Heart left ventricle (tissue), 16 donors: ENCODE measurements at regions not wholly inside any gene's neighbourhood (a gene's known extent, or its start where the extent isn't known, plus 50 kb on each side); places are given as distances from the start of the nearest gene placed in this dataset.

Experiments used
- ATAC-seq, 4 donors: fragments of 200-7000 bp; cut with Tn5 transposase; one replicate each; pipeline ENCODE4 v1.9.1; 2020 to 2022; ENCODE audit warnings: moderate library complexity in 4 of 4, mild to moderate bottlenecking in 3 of 4, moderate number of reproducible peaks in 1 of 4
- DNase-seq, 5 donors: peaks; one replicate each; pipeline ENCODE4 v3.0.0-alpha.2; 2020
- H3K27ac ChIP-seq, 12 donors: fragments of 200-600 bp; sonication (generic) in 4 of 12; one replicate each; pipeline versions ENCODE4 v1.5.0 to v1.8.0; 2016 to 2022; ENCODE audit warnings: mild to moderate bottlenecking in 2 of 12
- H3K27me3 ChIP-seq, 9 donors: fragments of 200-600 bp; sonication (generic) in 2 of 9; one replicate each; pipeline versions ENCODE4 v1.5.1 to v1.8.0; 2016 to 2022; ENCODE audit warnings: mild to moderate bottlenecking in 3 of 9
- H3K36me3 ChIP-seq, 9 donors: fragments of 200-600 bp; sonication (generic) in 2 of 9; one replicate each; pipeline versions ENCODE4 v1.5.0 to v1.8.0; 2018 to 2022; ENCODE audit warnings: mild to moderate bottlenecking in 2 of 9
- H3K4me1 ChIP-seq, 12 donors: fragments of 200-600 bp; sonication (generic) in 4 of 12; one replicate each; pipeline versions ENCODE4 v1.5.0 to v1.8.0; 2016 to 2022; ENCODE audit warnings: mild to moderate bottlenecking in 3 of 12
- H3K4me3 ChIP-seq, 12 donors: fragments of 200-600 bp; sonication (generic) in 4 of 12; one replicate each; pipeline versions ENCODE4 v1.5.0 to v1.8.0; 2017 to 2022; ENCODE audit warnings: mild to moderate bottlenecking in 9 of 12, moderate library complexity in 4 of 12
- H3K9me3 ChIP-seq, 12 donors: fragments of 200-600 bp; sonication (generic) in 4 of 12; one replicate each; pipeline versions ENCODE4 v1.5.0 to v1.8.0; 2016 to 2022; ENCODE audit warnings: mild to moderate bottlenecking in 1 of 12
- POLR2A ChIP-seq, 2 donors: fragments of 450-650 bp; IDR thresholded peaks; one replicate each; pipeline ENCODE4 v1.6.1; 2017; ENCODE audit warnings: antibody characterized with exemption in 2 of 2, mild to moderate bottlenecking in 2 of 2, moderate library complexity in 2 of 2
- WGBS, 4 donors: extraction: QIAGEN DNeasy Blood & Tissue Kit in 2 of 4; methylation state at CpG; one replicate each; pipeline versions ENCODE4 v1.1.5 to v1.1.7; 2013 to 2018; 5-methylcytosine and 5-hydroxymethylcytosine counted together
- intact Hi-C, 10 donors: fragments of 100-400 bp; cut with DNase I; formaldehyde crosslinking; loops; one replicate each; pipeline versions ENCODE4 v1.11.1 to v1.14.2; 2022
- TF ChIP-seq, protein P1 (sequence below), 12 donors: fragments of 200-600 bp; sonication (generic) in 4 of 12; IDR thresholded peaks; one replicate each; pipeline versions ENCODE4 v1.5.0 to v1.8.0; 2018 to 2022; ENCODE audit warnings: antibody characterized with exemption in 12 of 12, mild to moderate bottlenecking in 5 of 12
- donor health status: ischemic (EF 13 %, LVEDD 7.1; RV severe dilation, severe dysfunction).
- donor health status: healthy with polysubstance abuse.
- donor health status: DM: no; HTN: yes; CAD: no.
- donor health status: DM: no; HTN: no; CAD: no.
- donor health status: ischemic (EF 25% LVEDD 6.9; RV normal size, moderate dysfunction).
- donor health status: ischemic (EF 25% LVEDD 5.7; RV mildly dilated, moderate dysfunction).
- donor health status: healthy.
- donor health status: DM: yes; HTN: yes; CAD: no.
- donor health status: ischemic (EF 35%, LVEDD 5.7; RV mildly dilated, moderate dysfunction).
- donor health status: nonischemic (EF 11% LVEDD 7.7; RV severe dilation, severe dysfunction).
- donor health status: DM: yes; HTN: yes; CAD: no.
- donor health status: PGD.
- donor health status: ischemic (EF 29% LVEDD 5.4; RV normal size, mild dysfunction).
- donor health status: nonischemic (EF 23%, LVEDD 6.1; RV moderate dilation, normal function).

DNA sequence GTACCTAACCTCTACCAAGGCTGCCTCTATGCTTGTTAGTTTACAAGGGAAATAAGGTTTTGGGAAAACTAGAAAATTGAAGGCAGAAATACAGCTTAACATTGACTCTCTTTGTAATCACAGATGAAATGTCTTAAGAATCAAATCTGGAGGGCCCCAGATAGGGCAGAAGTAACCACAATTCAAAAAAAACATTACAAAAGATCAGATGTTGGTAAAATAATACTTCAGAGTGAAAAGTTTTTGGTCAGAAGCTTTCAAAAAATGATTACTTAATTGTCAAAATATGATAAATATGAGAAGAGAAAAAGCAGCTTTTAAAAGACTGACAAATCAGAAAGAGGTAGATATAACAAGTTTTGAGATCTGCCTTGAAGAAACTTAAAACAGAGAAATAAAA, 425.1 kb upstream of the NECTIN3 start:
- no peak for DNase-seq
- H3K27ac ChIP-seq = no peak overlapping the region
- intact Hi-C loops = no loop called here
- no peaks in the 10 kb centered on the region for H3K36me3 ChIP-seq
- TF ChIP-seq POLR2A (IDR thresholded peaks at IDR 0.05) = no peak
- TF ChIP-seq, protein P1, sequence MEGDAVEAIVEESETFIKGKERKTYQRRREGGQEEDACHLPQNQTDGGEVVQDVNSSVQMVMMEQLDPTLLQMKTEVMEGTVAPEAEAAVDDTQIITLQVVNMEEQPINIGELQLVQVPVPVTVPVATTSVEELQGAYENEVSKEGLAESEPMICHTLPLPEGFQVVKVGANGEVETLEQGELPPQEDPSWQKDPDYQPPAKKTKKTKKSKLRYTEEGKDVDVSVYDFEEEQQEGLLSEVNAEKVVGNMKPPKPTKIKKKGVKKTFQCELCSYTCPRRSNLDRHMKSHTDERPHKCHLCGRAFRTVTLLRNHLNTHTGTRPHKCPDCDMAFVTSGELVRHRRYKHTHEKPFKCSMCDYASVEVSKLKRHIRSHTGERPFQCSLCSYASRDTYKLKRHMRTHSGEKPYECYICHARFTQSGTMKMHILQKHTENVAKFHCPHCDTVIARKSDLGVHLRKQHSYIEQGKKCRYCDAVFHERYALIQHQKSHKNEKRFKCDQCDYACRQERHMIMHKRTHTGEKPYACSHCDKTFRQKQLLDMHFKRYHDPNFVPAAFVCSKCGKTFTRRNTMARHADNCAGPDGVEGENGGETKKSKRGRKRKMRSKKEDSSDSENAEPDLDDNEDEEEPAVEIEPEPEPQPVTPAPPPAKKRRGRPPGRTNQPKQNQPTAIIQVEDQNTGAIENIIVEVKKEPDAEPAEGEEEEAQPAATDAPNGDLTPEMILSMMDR (IDR thresholded peaks at IDR 0.05) = no peak
- H3K4me1 ChIP-seq = no peaks in the 10 kb centered on the region
- no peak overlapping the region for H3K4me3 ChIP-seq
- no peak for ATAC-seq
- no peaks in the 10 kb centered on the region for H3K27me3 ChIP-seq
- H3K9me3 ChIP-seq = no peaks in the 10 kb centered on the region

DNA sequence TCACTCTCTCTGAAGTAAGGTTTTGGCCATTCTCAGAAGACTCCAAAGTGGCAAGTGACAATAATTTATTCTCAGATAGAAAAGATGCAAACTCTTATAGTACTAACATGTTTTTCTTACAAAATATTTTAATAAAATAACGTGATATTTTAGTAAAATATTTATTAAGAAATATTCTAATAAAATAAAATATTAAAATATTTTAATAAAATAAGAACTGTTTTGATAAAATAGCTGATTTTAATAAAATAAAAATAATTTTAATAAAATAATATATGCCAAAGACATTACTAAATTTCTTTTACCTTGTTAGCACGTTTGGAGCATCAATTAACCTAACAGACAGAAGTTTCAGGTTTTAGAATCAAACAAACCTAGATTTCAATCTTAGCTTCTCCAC, 424.0 kb upstream of the NECTIN3 start:
- Histone ChIP-seq H3K4me1 (no peaks in the 10 kb centered on the region), H3K27ac (no peak overlapping the region), H3K9me3 (no peaks in the 10 kb centered on the region), H3K27me3 (no peaks in the 10 kb centered on the region), H3K36me3 (no peaks in the 10 kb centered on the region), H3K4me3 (no peak overlapping the region)
- intact Hi-C loops = no loop called here
- no peak for DNase-seq
- no peak for ATAC-seq
- 37 to 58% (median 47%) methylated on average over 2 of the region's 2 CpGs for WGBS, 4 donors
- TF ChIP-seq POLR2A (IDR thresholded peaks at IDR 0.05) = no peak
- TF ChIP-seq, protein P1 (IDR thresholded peaks at IDR 0.05) = no peak

DNA sequence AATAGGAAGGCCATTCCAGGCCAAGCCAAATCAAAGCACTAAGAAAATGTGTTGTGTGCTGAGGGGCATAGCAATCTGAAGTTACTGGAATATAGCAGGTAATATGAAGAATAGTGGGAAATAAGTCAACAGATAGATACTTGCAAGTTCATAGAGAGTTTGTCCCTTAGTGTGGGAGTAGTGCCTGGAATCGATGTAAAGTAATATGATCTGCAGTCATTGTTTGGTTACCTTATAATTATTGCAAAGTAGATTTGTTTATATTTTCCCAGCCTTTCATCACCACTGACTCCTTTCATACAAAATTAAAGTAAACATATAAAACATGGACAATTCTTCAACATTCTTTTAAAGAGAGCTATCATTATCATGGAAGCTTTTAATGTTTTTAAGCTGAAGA, 420.9 kb upstream of the NECTIN3 start:
- intact Hi-C loops = no loop called here
- no peaks in the 10 kb centered on the region for H3K9me3 ChIP-seq
- no peaks in the 10 kb centered on the region for H3K27me3 ChIP-seq
- 76 to 80% (median 80%) methylated on average over 1 of the region's 1 CpG for WGBS, 4 donors
- H3K4me3 ChIP-seq = no peak overlapping the region
- ATAC-seq (no peak), DNase-seq (no peak)
- no peak overlapping the region for H3K27ac ChIP-seq
- H3K36me3 ChIP-seq = no peaks in the 10 kb centered on the region
- no peaks in the 10 kb centered on the region for H3K4me1 ChIP-seq
- TF ChIP-seq, protein P1 (IDR thresholded peaks at IDR 0.05) = no peak
- no peak for TF ChIP-seq POLR2A (IDR thresholded peaks at IDR 0.05)

DNA sequence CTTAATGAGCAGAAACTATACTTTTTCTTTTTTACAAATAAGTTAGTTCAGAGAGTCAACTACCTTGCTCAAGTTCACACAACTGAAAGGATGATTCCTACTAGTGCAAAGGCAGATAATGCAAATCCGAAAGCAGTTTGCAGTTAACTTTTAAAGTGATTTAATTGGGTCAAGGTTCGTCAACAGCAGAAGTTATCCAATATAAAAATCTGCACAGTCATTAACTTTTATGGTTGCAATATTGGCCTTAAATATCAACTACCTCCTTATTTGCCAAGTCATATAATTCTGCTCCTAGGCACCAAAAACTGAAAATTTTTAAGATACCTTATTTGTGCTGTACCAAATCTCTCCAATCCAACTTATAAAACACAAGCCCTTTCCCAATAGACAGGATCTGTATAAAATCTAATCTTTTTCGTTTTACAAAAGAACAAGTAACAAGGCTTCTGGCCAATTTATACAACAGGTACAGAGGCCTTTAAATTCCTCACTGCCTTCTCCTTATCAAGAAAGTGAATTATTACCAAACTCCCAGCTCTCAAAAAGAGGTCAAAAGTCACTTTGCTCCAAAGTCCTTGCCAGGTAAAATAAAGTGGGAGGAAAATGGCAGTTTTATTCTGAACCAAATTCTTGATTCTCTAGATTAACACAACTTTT, 416.6 kb upstream of the NECTIN3 start:
- no peak overlapping the region for H3K27ac ChIP-seq
- intact Hi-C loops = no loop called here
- WGBS, 4 donors = 71 to 78% (median 75%) methylated on average over 3 of the region's 3 CpGs
- H3K4me1 ChIP-seq = no peaks in the 10 kb centered on the region
- no peak for ATAC-seq
- H3K4me3 ChIP-seq = no peak overlapping the region
- TF ChIP-seq, protein P1 (IDR thresholded peaks at IDR 0.05) = no peak
- no peak for TF ChIP-seq POLR2A (IDR thresholded peaks at IDR 0.05)
- no peaks in the 10 kb centered on the region for H3K9me3 ChIP-seq
- no peaks in the 10 kb centered on the region for H3K27me3 ChIP-seq
- DNase-seq = no peak
- H3K36me3 ChIP-seq = no peaks in the 10 kb centered on the region
